ENCODE measurements at regions not wholly inside any gene's neighbourhood (a gene's known extent, or its start where the extent isn't known, plus 50 kb on each side); places are given as distances from the start of the nearest gene placed in this dataset.

DNA sequence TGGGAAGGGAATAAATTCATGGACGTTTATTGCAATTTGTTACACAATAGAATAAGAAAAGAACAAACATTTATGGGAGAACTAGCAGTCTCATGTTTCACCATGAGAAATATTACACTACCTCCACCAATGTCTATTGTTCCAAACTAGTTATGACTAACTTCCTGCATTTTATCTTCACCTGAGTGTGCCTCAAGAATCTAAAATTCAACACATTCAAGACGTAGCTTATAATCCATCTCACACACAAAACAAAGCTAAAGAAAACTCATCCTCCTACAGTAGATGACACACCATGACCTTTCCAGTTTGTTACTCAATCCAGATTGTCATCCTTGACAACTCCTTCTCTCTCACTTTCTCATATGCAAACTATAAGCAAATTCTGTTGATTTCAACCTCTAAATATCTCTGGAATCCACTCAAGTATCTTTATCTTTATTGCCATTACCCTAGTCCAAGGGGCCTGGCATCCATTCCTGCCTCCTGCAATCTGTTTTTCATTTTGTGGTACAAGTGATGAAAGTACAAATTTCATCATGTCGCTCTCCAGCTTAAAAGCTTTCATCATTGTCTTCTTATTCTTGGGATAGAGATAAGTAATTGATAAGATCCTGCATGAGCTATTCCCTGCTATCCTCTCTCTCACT is 229.9 kb downstream of the NR2F2 start:
- DNase-seq (ENCODE audit: low read depth) = peak; percentile 7
- H3K4me3 ChIP-seq (ENCODE audit: low read depth, low read length) = no peak overlapping the region
- TF ChIP-seq, protein P1, sequence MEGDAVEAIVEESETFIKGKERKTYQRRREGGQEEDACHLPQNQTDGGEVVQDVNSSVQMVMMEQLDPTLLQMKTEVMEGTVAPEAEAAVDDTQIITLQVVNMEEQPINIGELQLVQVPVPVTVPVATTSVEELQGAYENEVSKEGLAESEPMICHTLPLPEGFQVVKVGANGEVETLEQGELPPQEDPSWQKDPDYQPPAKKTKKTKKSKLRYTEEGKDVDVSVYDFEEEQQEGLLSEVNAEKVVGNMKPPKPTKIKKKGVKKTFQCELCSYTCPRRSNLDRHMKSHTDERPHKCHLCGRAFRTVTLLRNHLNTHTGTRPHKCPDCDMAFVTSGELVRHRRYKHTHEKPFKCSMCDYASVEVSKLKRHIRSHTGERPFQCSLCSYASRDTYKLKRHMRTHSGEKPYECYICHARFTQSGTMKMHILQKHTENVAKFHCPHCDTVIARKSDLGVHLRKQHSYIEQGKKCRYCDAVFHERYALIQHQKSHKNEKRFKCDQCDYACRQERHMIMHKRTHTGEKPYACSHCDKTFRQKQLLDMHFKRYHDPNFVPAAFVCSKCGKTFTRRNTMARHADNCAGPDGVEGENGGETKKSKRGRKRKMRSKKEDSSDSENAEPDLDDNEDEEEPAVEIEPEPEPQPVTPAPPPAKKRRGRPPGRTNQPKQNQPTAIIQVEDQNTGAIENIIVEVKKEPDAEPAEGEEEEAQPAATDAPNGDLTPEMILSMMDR (IDR thresholded peaks at IDR 0.05; ENCODE audit: insufficient read depth, low read depth, low read length) = no peak

DNA sequence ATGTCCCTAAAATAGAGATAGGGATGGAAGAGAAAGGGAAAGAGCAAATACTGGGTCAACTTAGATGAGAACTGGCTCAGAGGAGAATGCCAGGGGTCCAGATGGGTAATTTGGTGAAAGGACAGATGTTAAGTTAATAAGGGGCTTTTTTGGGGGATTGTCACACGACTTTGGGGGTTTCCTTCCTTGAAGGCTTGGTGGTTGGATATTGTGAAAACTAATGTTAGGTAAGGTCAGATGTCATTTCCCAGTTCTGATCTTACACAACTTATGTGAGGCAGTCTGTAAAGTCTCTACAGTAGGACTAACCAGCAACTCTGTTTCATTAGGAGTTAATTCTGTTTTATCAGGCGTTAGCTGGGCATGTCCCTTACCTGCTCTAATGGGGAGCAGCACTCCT is 231.1 kb downstream of the NR2F2 start:
- TF ChIP-seq, protein P1 (IDR thresholded peaks at IDR 0.05; ENCODE audit: insufficient read depth, low read depth, low read length) = no peak
- H3K4me3 ChIP-seq (ENCODE audit: low read depth, low read length) = no peak overlapping the region
- DNase-seq (ENCODE audit: low read depth) = no peak

DNA sequence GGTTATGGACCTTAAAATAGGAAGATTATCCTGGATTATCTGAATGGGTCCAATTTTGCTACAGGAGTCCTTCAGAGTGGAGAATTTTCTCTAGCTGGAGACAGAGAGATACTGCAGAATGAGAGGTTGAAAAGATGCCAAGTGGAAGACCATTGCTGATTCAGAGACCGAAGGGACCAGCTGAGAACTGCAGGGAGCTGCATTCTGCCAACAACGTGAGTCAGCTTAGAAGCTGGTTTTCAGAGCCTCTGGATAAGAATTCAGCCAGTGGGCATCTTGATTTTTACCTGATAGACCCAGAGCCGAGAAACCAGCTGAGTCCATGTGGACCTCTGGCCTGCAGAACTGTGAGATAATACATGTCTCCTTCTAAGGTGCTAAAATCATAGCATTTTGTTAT is 234.0 kb downstream of the NR2F2 start:
- no peak overlapping the region for H3K4me3 ChIP-seq (ENCODE audit: low read depth, low read length)
- TF ChIP-seq, protein P1 (IDR thresholded peaks at IDR 0.05; ENCODE audit: insufficient read depth, low read depth, low read length) = no peak
- DNase-seq (ENCODE audit: low read depth) = no peak

DNA sequence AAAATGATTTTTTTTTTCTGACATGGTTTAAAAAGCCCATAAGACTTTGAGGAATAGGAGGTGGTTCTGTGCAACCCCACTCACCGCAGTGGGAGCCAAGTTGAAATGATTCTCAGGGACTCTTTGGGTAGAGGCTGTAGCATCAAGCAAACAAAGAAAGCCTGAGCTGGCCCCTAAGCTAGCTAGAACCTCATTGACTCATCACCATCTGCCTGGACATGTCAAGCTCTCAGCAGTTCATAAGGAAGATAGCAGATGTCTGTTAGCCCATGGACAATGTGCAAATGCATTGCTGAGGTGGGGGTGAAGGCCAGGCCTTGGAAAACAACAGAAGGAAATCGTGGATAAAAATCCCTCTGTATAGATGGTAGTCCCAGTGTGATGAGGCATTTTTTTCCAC is 234.8 kb downstream of the NR2F2 start:
- no peak overlapping the region for H3K4me3 ChIP-seq (ENCODE audit: low read depth, low read length)
- TF ChIP-seq, protein P1 (IDR thresholded peaks at IDR 0.05; ENCODE audit: insufficient read depth, low read depth, low read length) = no peak
- DNase-seq (ENCODE audit: low read depth) = no peak

DNA sequence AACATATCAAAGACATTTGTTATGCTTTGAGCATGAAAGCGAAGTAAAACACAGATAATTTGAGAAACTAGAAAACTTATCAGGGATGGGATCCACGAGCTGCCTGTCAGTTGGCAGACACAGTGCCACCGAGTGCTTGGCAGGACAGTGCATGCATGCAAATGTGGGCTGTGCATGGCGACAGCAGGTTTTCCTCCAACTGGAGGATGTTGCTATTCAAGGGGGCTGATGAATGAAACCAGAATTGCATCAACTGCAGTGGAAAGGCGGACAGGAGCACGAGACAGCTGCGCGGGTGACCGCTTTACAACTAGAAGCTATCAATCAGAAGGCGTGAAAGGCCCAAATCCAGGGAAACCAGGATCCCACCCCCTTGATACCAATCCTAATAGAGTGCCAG is 244.3 kb downstream of the NR2F2 start:
- H3K4me3 ChIP-seq (ENCODE audit: low read depth, low read length) = no peak overlapping the region
- DNase-seq (ENCODE audit: low read depth) = no peak
- TF ChIP-seq, protein P1 (IDR thresholded peaks at IDR 0.05; ENCODE audit: insufficient read depth, low read depth, low read length) = no peak

DNA sequence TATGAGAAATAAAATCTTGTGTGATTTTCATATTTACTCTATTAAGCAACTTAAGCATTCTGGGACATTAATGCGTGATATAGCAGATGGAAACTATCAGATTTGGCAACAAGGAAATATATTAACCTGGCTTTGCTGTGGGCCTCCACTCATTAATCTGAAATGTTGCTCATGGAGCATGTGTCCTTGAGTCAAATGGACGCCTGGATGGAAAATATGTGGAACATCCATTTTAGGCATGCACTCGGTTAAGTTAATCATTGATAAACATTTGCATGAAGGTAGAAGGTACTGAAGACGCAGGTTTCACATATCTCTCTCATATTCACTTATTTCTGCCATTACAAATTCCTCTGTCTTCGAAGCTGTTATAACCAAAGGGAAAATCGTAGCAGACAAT is 246.1 kb downstream of the NR2F2 start:
- DNase-seq (ENCODE audit: low read depth) = no peak
- TF ChIP-seq, protein P1 (IDR thresholded peaks at IDR 0.05; ENCODE audit: insufficient read depth, low read depth, low read length) = no peak
- no peak overlapping the region for H3K4me3 ChIP-seq (ENCODE audit: low read depth, low read length)

DNA sequence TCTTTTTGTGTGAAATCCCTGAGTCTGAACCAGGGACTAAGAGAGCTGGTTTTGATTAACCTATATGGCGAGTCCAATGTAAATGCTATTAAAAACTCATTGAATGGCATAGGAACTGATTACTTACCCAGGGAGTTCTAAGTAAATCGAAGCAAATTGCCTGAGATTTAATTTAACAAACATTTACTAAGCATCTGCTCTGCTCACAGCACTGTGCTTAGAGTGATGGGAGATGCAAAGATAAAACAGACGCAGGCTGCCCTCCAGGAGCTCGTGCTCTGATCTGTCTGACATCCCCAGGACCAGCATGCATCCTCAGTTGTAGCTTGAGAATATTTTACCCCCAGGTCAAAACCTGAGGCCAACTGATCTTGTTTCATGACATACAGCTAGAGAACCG is 247.9 kb downstream of the NR2F2 start:
- TF ChIP-seq, protein P1 (IDR thresholded peaks at IDR 0.05; ENCODE audit: insufficient read depth, low read depth, low read length) = no peak
- no peak overlapping the region for H3K4me3 ChIP-seq (ENCODE audit: low read depth, low read length)
- DNase-seq (ENCODE audit: low read depth) = no peak

All from fibroblast of villous mesenchyme (primary cell).